ENCODE measurements at regions not wholly inside any gene's neighbourhood (a gene's known extent, or its start where the extent isn't known, plus 50 kb on each side); places are given as distances from the start of the nearest gene placed in this dataset.

DNA sequence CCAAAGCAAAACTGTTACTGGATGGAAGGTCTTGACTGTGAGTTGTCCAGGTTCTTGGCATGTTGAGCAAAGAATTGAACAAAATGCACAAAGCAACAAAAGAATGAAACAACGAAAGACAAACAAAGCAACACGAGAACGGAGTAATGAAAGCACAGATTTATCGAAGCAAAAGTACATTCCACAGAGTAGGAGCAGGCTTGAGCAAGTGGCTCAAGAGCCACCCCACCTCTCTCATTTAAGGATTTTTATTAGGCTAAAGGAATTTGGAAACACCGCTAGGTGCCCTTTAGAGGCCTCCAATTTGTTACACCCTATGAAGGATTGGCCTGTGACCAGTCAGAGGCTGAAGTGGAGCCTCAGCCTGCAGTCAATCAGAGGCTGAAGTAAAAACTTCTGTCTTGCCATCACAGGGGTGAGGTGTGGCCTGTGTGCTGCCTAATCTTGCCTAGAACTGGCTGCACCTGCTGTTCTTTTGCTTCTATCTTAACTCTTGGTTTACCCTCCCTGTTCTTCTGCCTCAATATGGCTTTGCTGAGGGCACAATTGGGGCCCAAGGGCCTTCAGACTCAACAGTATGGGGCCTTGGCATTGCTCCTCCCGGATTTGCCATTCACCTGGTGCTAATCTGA is 59.4 kb upstream of the FTH1 start:
- no peak for DNase-seq

- no peak for DNase-seq
Observed at GRCh38 chr11:62025487-62026105, 58.2 kb upstream of the FTH1 start.

GRCh38 chr11:62024936-62025486 is 57.6 kb upstream of the FTH1 start:
- no peak for DNase-seq

DNA sequence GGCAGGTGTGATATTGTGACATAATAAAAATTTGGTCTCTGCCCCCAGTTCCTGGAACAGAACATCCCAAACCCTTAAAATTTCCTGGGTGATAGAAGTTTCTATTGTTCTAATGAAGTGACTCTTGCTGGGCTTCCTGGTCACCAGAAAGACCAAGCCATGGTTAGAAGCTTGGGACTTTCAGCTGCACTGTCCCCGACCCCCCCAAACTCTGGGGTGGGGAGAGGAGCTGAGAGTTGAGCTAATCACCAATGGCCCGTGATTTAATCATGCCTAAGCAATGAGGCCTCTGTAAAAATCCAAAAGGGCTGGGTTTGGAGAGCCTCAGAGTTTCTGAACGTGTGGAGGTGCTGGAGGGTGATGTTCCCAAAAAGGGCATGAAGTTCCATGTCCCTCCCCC is 54.8 kb upstream of the FTH1 start:
- no peak for DNase-seq

GRCh38 chr11:62020661-62021060 is 53.2 kb upstream of the FTH1 start:
- DNase-seq, result no peak

DNA sequence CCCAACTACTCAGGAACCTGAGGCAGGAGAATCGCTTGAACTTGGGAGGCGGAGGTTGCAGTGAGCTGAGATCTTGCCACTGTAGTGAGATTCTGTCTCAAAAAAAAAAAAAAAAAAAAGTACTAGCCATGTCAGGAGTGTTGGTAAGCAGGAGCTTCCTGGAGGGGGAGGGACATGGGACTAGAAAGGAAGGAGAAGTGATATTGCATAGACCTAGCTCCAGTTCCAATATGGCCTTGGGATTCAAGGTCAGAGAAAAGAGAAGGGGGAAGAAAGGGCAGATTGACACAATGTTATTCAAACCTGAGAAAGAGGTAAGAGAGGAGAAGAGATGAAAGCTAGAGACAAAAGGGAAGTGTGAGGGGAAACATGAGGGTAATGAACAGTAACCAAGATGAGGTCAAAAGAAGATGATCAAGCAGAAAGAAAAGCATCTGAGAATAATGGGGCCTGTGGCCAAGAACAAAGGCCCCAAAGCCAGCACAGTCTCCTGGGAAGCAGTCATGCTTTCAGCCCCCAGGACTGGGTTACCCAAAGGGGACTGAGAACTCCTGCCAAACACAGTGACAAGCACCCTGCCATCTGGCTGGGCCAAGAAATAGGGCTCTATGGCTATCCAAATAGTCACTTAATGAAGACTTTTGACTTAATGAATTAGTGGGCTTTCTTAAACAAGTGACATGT is 51.7 kb upstream of the FTH1 start:
- no peak for DNase-seq

DNA sequence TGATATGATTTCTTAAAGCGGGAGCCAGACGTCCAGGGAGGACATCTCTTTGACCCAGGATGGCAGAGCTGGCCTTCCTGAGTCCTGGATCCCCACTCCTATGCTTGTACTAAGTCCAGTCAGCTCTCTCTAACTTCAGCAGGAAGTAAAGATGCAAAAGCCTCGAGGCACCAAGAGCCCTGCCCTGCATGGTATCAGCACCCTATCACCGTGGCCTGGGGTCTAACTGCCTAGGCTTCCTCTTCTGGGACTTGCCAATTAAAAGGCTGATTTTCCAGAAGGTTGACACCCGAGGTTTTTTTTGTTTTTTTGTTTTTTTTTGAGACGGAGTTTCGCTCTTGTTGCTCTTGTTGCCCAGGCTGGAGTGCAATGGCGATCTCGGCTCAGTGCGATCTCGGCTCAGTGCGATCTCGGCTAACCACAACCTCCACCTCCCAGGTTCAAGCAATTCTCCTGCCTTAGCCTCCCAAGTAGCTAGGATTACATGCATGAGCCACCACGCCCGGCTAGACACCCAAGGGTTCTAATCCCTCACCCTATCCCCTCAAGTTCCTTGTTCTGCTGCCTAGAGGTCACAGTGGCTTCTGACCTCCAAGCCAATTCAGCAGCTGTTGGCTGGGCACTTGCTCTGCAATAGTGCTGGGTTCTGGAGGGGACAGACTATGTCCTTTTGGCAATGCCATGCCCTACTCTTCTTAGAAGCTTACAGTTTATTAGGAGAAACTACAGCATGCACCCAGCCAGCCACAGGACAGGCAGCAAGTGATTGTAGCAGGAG is 50.6 kb upstream of the FTH1 start:
- DNase-seq, result no peak

Measured in NCI-H2081 (cell line).